Activated CD4-positive, CD25-positive, alpha-beta regulatory T cell (primary cell): ENCODE measurements at regions not wholly inside any gene's neighbourhood (a gene's known extent, or its start where the extent isn't known, plus 50 kb on each side); places are given as distances from the start of the nearest gene placed in this dataset.

Source experiments
- DNase-seq, 4 experiments: peaks; one replicate each; lab custom pipeline; 2025; lab: John Stamatoyannopoulos, UW

DNA sequence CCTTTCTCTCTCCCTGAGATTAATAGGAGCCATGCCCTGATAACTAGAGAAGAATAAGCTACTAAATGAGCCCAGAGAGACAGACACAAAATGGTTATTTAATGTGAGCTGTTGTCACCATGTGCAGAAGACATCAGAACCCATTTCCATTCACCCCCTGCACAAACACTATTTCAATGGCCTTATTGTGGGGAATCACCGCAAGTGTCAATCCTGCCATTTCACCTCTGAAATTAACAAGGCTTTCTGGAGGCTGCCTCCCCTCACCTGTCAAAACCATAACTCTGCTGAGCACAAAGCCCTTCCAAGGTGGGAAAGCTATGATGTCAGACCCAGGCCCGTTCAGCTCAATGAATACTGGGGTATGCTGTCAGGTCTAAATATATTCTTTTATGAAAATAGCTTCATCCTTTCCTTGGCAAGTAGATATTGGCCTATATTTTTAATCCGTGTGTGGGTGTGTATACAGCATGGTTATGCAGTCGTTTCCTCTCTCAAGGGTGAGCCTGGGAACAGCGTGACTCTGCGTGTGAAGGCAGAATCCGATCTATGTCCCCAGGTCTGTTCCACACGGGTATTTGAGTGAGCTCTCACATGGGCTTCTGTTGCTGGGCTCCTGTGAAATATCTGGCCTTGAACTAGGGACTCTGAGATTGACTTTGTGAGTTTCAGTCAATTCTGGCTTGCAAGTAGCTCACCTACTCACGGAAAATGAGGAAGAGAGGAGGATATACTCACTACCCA lies 266.3 kb downstream of the FBXW7 start:
- DNase-seq = no peak

GRCh38 chr4:152267811-152268210 lies 268.1 kb downstream of the FBXW7 start:
- no peak for DNase-seq

DNA sequence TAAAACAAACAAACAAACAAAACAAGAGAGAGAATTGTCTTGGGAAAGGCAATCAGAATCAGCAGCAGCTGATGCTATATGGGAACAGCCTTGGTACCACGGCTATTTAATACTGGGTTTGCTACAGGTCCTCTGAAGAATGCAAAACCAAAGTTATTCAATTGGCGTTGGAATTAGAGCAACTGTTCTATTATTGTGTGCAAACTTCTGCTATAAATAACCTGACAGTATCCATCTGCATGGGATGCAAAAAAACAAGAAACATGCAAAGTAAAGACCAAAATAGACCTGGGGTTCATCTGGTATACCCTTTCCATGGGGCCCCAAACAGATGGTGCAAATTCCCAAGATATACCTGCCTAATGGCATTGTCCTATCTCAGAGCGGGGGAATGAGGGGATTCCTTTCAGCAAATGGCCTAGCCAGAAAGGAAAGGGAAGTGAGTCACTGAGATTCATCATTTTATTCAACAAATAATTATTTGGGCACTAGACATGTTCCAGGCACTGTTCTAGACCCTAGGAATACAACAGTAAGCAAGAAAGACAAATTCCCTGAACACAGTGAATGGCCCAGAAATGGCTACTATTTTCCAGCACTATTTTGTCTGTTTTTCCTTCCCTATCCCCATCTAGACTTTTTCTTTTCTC lies 268.9 kb downstream of the FBXW7 start:
- no peak for DNase-seq

DNA sequence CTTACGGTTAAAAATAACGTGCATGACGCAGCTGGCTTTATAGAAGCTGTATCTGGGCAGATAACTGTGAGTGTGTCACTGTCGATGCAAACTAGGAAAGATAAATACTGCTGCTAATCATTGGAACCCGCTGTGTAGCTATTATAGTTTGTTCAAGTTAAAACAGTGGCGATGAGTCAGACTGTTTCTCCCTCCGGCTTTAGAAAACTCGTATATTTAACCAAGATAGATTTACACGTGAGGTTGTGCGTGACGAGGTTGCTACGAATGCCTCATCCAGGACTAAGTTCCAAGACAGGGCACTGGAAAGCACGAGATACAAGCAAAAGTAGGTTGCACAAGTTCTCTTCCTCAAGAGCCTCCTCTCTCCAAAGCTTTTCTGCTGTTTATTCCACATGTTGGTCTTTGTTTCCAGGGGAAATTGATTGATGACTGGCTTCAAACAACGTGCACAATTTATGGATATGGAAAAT lies 270.7 kb downstream of the FBXW7 start:
- no peak for DNase-seq

- DNase-seq = no peak
Measured at GRCh38 chr4:152264106-152264505, 271.8 kb downstream of the FBXW7 start.

DNA sequence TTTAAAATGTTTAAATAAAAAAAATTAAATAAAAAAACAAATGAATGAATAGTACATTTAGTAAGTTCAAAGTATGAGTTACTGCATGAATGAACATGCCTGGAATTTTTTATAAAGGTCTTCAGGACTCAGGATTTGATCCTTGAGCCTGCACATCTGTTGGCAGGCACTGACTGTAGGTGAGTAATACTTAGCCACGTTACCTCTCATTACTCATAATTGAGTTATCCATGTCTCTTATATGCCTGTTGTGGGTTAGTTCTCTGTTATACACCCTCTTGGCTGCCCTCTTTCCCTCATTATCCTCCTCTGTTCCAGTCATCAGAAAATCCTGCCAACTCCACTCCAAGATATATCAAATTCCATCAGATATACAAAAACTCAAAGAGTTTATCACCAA lies 276.0 kb downstream of the FBXW7 start:
- no peak for DNase-seq

- no peak for DNase-seq
Measured at GRCh38 chr4:152258804-152259708, 276.8 kb downstream of the FBXW7 start.

DNA sequence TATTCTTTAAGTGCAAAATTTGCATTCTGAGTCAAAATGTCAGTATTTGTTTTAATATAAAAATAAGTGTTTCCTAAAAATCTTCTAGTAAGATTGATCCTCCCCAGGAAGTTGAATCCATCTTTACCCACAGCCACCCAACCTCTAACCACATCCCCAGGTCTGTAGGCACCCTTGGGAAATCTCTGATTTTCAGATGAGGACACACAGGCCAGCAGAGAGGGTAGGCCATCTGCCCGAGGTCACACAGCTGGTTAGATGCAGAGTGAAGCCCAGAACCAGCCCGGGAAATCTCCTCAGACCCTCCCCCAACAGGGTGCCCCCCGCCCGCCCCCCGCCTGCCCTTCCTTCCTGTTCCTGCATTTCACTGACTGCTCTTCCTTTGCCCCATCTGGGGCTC lies 277.5 kb downstream of the FBXW7 start:
- DNase-seq = no peak

DNA sequence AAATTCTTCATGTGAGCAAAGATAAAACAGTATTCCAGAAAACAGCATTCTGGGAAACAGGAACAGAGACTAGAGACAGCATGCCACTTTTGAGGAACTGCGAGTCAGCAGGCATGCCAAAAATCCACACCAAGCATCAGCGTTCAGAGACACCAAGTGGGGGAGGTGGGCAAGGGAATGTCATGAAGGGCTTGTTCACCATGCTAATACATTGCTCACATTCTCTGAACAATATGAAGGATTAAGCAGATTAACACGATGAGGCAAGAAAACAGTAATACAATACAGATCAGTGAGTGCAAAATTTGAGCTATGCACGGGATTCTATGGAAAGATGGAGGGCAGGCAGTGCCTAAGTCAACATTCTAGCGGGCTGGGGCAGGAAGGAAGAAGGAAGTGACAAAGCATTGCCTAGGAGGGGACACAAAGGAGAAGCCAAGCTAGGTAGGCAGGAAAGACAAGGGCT lies 278.3 kb downstream of the FBXW7 start:
- DNase-seq = no peak

DNA sequence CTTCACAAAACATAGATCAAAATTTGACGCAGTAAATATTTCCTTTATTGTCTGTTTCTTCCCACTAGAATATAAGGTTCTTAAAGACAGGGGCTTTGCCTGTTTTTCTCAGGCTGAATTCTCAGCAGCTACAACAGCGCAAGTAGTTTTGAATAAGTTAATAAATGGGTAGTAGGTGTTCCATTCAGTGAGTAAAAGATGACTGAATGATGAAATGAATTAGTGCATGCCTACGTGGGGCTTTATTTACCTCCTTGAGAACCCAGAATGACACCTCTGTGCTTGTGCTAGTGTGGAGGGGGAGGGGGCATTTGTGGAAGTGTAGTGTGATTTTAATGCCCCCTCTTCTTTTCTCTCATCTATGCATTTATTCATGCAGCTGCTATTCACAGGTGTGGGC lies 278.9 kb downstream of the FBXW7 start:
- DNase-seq = no peak

- peak in 2 of 4 experiments; percentile 7 to 35 for DNase-seq
Measured at GRCh38 chr4:152255437-152255836, 280.5 kb downstream of the FBXW7 start.

DNA sequence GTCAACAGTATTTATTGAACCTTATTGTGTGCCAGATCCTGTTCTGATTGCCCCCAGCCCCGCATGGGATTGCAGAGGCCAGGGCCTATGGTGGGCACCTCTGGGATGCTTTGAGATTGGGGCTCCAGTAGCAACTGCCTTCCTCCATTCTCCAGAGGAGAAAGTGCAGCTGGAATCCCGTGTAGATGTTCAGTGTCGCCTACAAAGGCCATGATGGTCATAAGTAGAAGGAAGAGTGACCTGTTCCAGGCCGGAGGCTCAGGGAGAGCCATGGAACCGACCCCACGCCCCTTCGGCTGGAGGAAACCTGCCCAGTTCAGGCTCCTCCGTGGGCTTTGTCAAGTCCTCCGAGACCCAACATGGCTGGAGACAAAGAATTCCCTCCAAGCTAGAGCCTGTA lies 287.5 kb downstream of the FBXW7 start:
- DNase-seq = no peak

DNA sequence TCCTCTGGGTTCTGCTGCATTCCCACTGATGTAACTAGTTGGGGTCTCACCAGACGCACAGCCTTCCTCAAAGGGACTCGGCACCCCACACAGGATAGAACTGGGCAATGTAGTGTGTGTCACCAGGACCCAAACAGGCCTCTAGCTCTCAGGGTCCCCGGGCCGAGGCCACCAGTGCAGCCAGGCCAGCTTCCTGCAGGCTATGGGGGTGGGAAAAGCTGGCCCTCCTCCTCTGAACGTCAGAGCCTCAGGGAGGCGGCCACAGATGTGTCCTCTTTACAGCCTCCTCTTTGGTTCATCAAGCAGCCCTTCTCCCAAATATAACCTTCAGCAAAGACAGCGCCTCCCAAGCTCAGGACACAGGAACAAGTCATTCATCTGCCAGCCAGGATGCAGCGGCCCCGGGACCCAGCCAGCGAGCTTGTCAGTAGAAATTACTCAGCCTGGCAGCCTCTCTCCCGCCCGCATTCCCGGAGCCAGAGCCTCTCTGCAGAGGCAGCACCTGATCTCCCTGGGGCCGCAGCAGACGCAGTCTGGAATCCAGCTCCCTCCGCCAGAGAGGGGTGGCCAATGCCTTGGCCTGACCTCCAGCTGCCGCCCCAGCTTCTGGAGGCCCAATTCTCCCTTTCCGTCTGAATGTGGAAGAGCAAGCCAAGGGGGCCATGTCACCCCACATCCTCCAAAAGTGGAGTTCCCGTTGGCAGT lies 288.5 kb downstream of the FBXW7 start:
- DNase-seq = no peak

DNA sequence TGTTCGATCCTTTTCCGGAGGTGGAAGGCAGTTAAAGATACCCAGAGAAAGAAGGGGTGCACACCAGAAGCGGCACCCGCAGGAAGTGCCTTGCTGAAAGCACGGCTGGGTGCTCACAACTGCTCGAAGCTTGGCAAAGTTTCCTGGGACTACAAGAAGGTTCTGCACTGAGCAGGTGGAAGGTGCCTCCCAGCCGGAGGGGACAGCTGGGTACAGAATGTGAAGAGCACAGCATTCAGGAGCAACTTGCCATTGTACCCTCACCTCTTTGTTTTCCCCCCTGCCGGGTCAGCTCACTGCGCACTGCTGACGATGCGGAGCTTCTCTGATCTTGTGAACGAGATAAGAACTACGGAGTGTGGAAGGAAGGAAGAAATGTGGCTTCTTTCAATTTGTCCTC lies 289.2 kb downstream of the FBXW7 start:
- DNase-seq = no peak

- DNase-seq = no peak
Measured at GRCh38 chr4:152245680-152246079, 290.2 kb downstream of the FBXW7 start.

DNA sequence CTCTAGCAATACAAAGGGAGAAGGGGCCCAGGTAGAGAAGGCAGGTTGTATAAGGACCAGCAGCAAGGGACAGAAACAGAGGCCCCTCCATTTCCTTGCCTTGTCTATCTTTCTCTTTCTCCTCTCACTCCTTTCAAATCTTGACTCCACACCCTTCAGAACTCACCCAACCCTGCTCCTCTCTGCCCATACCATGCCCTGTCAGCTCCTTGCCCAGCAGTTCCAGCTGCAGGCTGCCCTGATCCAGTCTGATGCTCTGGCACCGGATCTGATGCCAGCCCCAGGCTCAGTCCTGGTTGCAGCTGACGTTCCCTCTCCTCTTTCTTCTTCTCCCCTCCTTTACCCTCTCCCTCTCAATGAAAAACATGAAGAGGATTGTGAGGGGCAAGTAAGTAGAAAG lies 291.2 kb downstream of the FBXW7 start:
- no peak for DNase-seq

GRCh38 chr4:152243896-152244595 lies 291.8 kb downstream of the FBXW7 start:
- DNase-seq = no peak

GRCh38 chr4:152243206-152243605 lies 292.7 kb downstream of the FBXW7 start:
- no peak for DNase-seq

GRCh38 chr4:152240232-152240631 lies 295.7 kb downstream of the FBXW7 start:
- DNase-seq = no peak

- no peak for DNase-seq
Measured at GRCh38 chr4:152239216-152239615, 296.7 kb downstream of the FBXW7 start.

DNA sequence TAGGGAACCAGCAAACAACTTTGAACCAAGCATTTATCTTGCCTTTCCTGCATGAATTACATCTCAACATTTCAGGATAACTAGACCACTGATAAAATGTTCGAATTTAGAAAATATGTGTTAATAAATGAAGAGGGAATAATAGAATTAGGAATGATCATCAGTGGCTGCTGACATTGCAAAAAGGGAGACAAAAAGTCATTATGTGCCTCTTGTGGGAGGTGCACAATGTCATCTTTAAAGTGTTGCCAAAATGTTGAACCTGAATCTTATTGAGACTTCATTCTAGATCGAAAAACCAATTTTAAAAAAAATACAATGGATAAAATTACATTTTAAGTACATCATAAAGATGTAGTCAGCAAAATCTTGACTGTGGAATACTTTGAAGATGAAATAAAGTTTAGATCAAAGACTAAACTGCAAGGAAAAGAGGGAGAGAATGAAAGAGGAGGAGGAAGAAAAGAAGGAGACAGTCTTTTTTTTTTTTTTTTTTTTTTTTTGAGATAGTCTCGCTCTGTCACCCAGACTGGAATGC lies 299.3 kb downstream of the FBXW7 start:
- DNase-seq = no peak
